ENCODE measurements at regions not wholly inside any gene's neighbourhood (a gene's known extent, or its start where the extent isn't known, plus 50 kb on each side); places are given as distances from the start of the nearest gene placed in this dataset.

- TF ChIP-seq TAF1 (IDR thresholded peaks at IDR 0.05; ENCODE audit: low read depth) = no peak
- no peak for TF ChIP-seq CTCF (IDR thresholded peaks at IDR 0.05; ENCODE audit: poor library complexity, severe bottlenecking)
- no peak for TF ChIP-seq POLR2AphosphoS5 (IDR thresholded peaks at IDR 0.05)
- TF ChIP-seq EP300 (conservative IDR thresholded peaks at IDR 0.05; ENCODE audit: poor library complexity, severe bottlenecking) = no peak
- TF ChIP-seq SMC3 (conservative IDR thresholded peaks at IDR 0.05; ENCODE audit: poor library complexity) = no peak
- TF ChIP-seq EZH2 (IDR thresholded peaks at IDR 0.05; ENCODE audit: borderline replicate concordance, insufficient read depth, low read length, poor library complexity, severe bottlenecking) = no peak
- no peak for TF ChIP-seq MXI1 (conservative IDR thresholded peaks at IDR 0.05; ENCODE audit: poor library complexity, severe bottlenecking)
- no peak for TF ChIP-seq RAD21 (conservative IDR thresholded peaks at IDR 0.05)
These were observed 363.9 kb downstream of the BCL11B start for GRCh38 chr14:98908050-98908449.

Data from neural cell (in vitro differentiated cells).